Panc1 (cell line): ENCODE measurements at regions not wholly inside any gene's neighbourhood (a gene's known extent, or its start where the extent isn't known, plus 50 kb on each side); places are given as distances from the start of the nearest gene placed in this dataset.

Experiments
- ATAC-seq: fragments of 200-7000 bp; cut with Tn5 transposase; 2 replicates; pipeline ENCODE4 v1.9.1; 2020; ENCODE audit warnings: mild to moderate bottlenecking, moderate library complexity
- BruUV-seq: library from RNA; stranded (reverse); fragments of 400-500 nt; replicated peaks from 2 replicates; lab custom pipeline; 2021; lab: Mats Ljungman, UMichigan
- CTCF ChIA-PET: fragments of 300-600 bp; sonication (Branson Sonifier 250); formaldehyde crosslinking; loops from one replicate; lab custom pipeline; 2022; ENCODE audit warnings: antibody characterized with exemption; lab: Charles Lee
- POLR2A ChIA-PET: fragments of 300-600 bp; sonication (Branson Sonifier 250); formaldehyde crosslinking; loops from one replicate; lab custom pipeline; 2022; ENCODE audit warnings: antibody characterized with exemption; lab: Charles Lee
- DNase-seq: peaks from one replicate; pipeline ENCODE4 v3.0.0-alpha.2; 2010; ENCODE audit warnings: low read depth, low spot score
- H3K27ac ChIP-seq: 2 replicates; pipeline ENCODE4 v1.5.1; 2011; ENCODE audit warnings: mild to moderate bottlenecking, low read length, inconsistent platforms
- H3K27me3 ChIP-seq: fragments of 200-500 bp; sonication (Bioruptor generic); 2 replicates; pipeline ENCODE4 v1.6.0; 2014; ENCODE audit warnings: low read length, inconsistent platforms; ENCODE audit not compliant: control insufficient read depth, insufficient read depth
- H3K36me3 ChIP-seq: fragments of 200-500 bp; sonication (Bioruptor generic); 2 replicates; pipeline ENCODE4 v1.5.1; 2014; ENCODE audit warnings: inconsistent platforms, mild to moderate bottlenecking, low read length, moderate library complexity; ENCODE audit not compliant: control insufficient read depth, insufficient read depth
- H3K4me1 ChIP-seq: 2 replicates; pipeline ENCODE4 v1.5.1; 2011; ENCODE audit warnings: inconsistent platforms, mild to moderate bottlenecking, low read length, moderate library complexity; ENCODE audit not compliant: control insufficient read depth, insufficient read depth
- H3K4me3 ChIP-seq, 2 experiments: 2 replicates each; pipeline ENCODE4 v1.5.1; 2011 to 2012; ENCODE audit warnings: low read depth in 2 of 2, low read length in 2 of 2, mild to moderate bottlenecking in 2 of 2, inconsistent platforms in 1 of 2, moderate library complexity in 1 of 2
- H3K9me3 ChIP-seq: fragments of 200-500 bp; sonication (Bioruptor generic); 2 replicates; pipeline ENCODE4 v1.5.1; 2014; ENCODE audit warnings: low read depth, mild to moderate bottlenecking, inconsistent platforms, low read length, moderate library complexity; ENCODE audit not compliant: control insufficient read depth, insufficient read depth
- POLR2AphosphoS5 ChIP-seq: IDR thresholded peaks from 2 replicates; pipeline ENCODE4 v1.6.1; 2012; ENCODE audit warnings: mild to moderate bottlenecking, low read depth, low read length, moderate library complexity
- SIN3A ChIP-seq: IDR thresholded peaks from 2 replicates; pipeline ENCODE4 v1.6.1; 2012; ENCODE audit warnings: low read depth, mild to moderate bottlenecking, low read length, moderate library complexity, borderline replicate concordance; ENCODE audit not compliant: insufficient read depth
- TCF7L2 ChIP-seq: IDR thresholded peaks from 2 replicates; pipeline ENCODE4 v1.6.1; 2011; ENCODE audit warnings: mild to moderate bottlenecking, low read depth, low read length, inconsistent platforms
- in situ Hi-C: cut with HindIII; loops from 2 replicates; pipeline ENCODE4 v1.10.0; 2016; ENCODE audit warnings: low sequenced_read_pairs, low pct_unique_long_range_greater_than_20kb
- intact Hi-C: fragments of 100-400 bp; cut with micrococcal nuclease; formaldehyde crosslinking; loops from one replicate; pipeline ENCODE4 v1.10.0; 2022; ENCODE audit not compliant: unreplicated experiment
- TF ChIP-seq, protein P1 (sequence below): fragments of 450-650 bp; IDR thresholded peaks from 2 replicates; pipeline ENCODE4 v1.5.1; 2017; ENCODE audit warnings: mild to moderate bottlenecking
- TF ChIP-seq, protein P2 (sequence below), 2 experiments: IDR thresholded peaks; 2 replicates each; pipeline ENCODE4 v1.6.1; 2011 to 2012; ENCODE audit warnings: low read depth in 2 of 2, control low read depth in 1 of 2, low read length in 1 of 2, mild to moderate bottlenecking in 1 of 2, moderate library complexity in 1 of 2; ENCODE audit not compliant: insufficient read depth in 1 of 2

DNA sequence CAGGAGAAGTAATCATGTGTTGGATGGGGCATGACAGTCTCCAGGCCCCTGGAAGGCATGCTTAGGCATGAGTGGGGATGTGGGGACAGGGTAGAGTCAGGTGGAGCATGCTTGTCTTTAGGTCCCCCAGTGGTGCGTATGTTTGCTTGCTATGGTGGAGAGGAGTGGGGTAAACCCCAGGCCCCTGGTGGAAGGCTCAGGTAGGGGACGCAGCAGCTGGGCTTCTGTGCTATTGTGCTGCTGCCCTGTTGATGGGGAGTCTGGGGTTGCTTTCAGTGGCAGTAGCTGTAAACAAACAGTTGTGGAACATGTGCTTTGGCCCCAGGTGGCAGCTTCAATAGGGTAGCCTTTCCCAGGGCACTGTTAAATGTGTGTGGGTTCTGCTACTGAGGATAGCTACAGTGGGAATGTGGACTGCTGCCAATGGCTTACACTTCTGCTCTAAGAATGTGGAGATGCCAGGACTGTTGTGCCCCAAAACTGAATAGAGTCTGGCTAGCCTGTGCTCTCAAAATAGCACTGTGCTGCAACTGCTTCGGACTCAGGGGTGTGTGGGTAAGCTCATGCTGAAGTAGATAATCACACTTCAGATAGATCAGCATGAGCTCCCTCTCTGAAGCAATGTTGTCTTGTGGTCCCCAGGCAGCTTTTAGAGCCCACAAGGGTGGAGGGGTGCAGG, 1257.3 kb downstream of the DIAPH3 start:
- in situ Hi-C loops (no loop called here), intact Hi-C loops (no loop called here)
- H3K27ac ChIP-seq, result no peak overlapping the region
- ChIA-PET POLR2A (no interaction called here), CTCF (no interaction called here)
- no peaks in the 10 kb centered on the region for H3K36me3 ChIP-seq
- no peak overlapping the region for H3K4me3 ChIP-seq
- DNase-seq (no peak), ATAC-seq (no peak)
- no peaks in the 10 kb centered on the region for H3K9me3 ChIP-seq
- no peaks in the 10 kb centered on the region for H3K4me1 ChIP-seq
- TF ChIP-seq, protein P1, sequence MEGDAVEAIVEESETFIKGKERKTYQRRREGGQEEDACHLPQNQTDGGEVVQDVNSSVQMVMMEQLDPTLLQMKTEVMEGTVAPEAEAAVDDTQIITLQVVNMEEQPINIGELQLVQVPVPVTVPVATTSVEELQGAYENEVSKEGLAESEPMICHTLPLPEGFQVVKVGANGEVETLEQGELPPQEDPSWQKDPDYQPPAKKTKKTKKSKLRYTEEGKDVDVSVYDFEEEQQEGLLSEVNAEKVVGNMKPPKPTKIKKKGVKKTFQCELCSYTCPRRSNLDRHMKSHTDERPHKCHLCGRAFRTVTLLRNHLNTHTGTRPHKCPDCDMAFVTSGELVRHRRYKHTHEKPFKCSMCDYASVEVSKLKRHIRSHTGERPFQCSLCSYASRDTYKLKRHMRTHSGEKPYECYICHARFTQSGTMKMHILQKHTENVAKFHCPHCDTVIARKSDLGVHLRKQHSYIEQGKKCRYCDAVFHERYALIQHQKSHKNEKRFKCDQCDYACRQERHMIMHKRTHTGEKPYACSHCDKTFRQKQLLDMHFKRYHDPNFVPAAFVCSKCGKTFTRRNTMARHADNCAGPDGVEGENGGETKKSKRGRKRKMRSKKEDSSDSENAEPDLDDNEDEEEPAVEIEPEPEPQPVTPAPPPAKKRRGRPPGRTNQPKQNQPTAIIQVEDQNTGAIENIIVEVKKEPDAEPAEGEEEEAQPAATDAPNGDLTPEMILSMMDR, result no peak
- TF ChIP-seq TCF7L2 (no peak), SIN3A (no peak), POLR2AphosphoS5 (no peak)
- TF ChIP-seq, protein P2, sequence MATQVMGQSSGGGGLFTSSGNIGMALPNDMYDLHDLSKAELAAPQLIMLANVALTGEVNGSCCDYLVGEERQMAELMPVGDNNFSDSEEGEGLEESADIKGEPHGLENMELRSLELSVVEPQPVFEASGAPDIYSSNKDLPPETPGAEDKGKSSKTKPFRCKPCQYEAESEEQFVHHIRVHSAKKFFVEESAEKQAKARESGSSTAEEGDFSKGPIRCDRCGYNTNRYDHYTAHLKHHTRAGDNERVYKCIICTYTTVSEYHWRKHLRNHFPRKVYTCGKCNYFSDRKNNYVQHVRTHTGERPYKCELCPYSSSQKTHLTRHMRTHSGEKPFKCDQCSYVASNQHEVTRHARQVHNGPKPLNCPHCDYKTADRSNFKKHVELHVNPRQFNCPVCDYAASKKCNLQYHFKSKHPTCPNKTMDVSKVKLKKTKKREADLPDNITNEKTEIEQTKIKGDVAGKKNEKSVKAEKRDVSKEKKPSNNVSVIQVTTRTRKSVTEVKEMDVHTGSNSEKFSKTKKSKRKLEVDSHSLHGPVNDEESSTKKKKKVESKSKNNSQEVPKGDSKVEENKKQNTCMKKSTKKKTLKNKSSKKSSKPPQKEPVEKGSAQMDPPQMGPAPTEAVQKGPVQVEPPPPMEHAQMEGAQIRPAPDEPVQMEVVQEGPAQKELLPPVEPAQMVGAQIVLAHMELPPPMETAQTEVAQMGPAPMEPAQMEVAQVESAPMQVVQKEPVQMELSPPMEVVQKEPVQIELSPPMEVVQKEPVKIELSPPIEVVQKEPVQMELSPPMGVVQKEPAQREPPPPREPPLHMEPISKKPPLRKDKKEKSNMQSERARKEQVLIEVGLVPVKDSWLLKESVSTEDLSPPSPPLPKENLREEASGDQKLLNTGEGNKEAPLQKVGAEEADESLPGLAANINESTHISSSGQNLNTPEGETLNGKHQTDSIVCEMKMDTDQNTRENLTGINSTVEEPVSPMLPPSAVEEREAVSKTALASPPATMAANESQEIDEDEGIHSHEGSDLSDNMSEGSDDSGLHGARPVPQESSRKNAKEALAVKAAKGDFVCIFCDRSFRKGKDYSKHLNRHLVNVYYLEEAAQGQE (IDR thresholded peaks at IDR 0.05; ENCODE audit: insufficient read depth in 1 of 2, low read depth in 2 of 2, low read length in 1 of 2), result no peak
- H3K27me3 ChIP-seq, result no peaks in the 10 kb centered on the region
- BruUV-seq, result no TSS peak

DNA sequence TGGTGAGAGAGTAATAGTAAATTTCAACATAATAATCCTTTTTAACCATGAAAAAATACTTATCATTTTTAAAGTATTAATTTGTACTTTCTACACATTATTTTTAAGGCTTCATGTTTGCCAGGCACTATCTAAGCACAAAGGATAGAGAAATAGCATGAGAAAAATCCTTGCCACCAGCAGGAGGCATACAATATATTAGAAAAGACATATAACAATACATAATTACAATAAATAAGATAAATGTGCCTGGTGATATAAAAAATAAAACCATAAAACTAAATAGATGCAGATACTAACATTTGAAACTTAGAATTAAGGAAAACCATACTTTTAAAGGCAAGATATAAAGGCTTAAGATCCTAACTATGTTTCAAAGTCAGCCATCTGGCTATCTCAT, 1256.4 kb downstream of the DIAPH3 start:
- in situ Hi-C loops (no loop called here), intact Hi-C loops (no loop called here)
- no peak for DNase-seq
- ATAC-seq, result no peak
- no peak for TF ChIP-seq TCF7L2
- TF ChIP-seq, protein P2 (IDR thresholded peaks at IDR 0.05; ENCODE audit: insufficient read depth in 1 of 2, low read depth in 2 of 2, low read length in 1 of 2), result no peak
- TF ChIP-seq SIN3A, result no peak
- TF ChIP-seq, protein P1, result no peak
- ChIA-PET CTCF (no interaction called here), POLR2A (no interaction called here)
- Histone ChIP-seq H3K9me3 (no peaks in the 10 kb centered on the region), H3K27me3 (no peaks in the 10 kb centered on the region), H3K27ac (no peak overlapping the region), H3K4me3 (no peak overlapping the region), H3K4me1 (no peaks in the 10 kb centered on the region), H3K36me3 (no peaks in the 10 kb centered on the region)
- BruUV-seq, result no TSS peak
